Mesendoderm (in vitro differentiated cells): ENCODE measurements at regions not wholly inside any gene's neighbourhood (a gene's known extent, or its start where the extent isn't known, plus 50 kb on each side); places are given as distances from the start of the nearest gene placed in this dataset.

Experiments
- DNase-seq: peaks from one replicate; pipeline ENCODE4 v3.0.0; 2013
- H2AK5ac ChIP-seq: 2 replicates; pipeline ENCODE4 v1.6.1; 2013; ENCODE audit warnings: low read length, inconsistent platforms
- H2BK120ac ChIP-seq: 2 replicates; pipeline ENCODE4 v1.6.1; 2013; ENCODE audit warnings: low read depth, mild to moderate bottlenecking, low read length, moderate library complexity, mixed read lengths
- H2BK15ac ChIP-seq: replicated peaks from 2 replicates; pipeline ENCODE4 v1.6.1; 2013; ENCODE audit warnings: low read depth, mild to moderate bottlenecking, moderate library complexity
- H2BK5ac ChIP-seq: 2 replicates; pipeline ENCODE4 v1.6.1; 2013; ENCODE audit warnings: low read length, inconsistent platforms
- H3K18ac ChIP-seq: 2 replicates; pipeline ENCODE4 v1.6.1; 2013; ENCODE audit warnings: mild to moderate bottlenecking, low read length, mixed read lengths
- H3K23ac ChIP-seq: one replicate; pipeline ENCODE4 v1.6.1; 2013; ENCODE audit warnings: low read length
- H3K27ac ChIP-seq: 2 replicates; pipeline ENCODE4 v1.5.1; 2013; ENCODE audit warnings: low read depth, mild to moderate bottlenecking, inconsistent platforms, low read length, moderate library complexity
- H3K27me3 ChIP-seq: 2 replicates; pipeline ENCODE4 v1.6.1; 2013; ENCODE audit warnings: low read length, control low read depth, mild to moderate bottlenecking, inconsistent platforms; ENCODE audit not compliant: insufficient read depth, poor library complexity
- H3K36me3 ChIP-seq: 2 replicates; pipeline ENCODE4 v1.6.1; 2013; ENCODE audit warnings: low read length, inconsistent platforms; ENCODE audit not compliant: control insufficient read depth, insufficient read depth
- H3K4ac ChIP-seq: one replicate; pipeline ENCODE4 v1.6.1; 2013; ENCODE audit warnings: low read depth, mild to moderate bottlenecking, low read length, moderate library complexity
- H3K4me1 ChIP-seq: 2 replicates; pipeline ENCODE4 v1.6.1; 2013; ENCODE audit warnings: low read depth, low read length, inconsistent platforms; ENCODE audit not compliant: control insufficient read depth
- H3K4me2 ChIP-seq: 2 replicates; pipeline ENCODE4 v1.6.1; 2013; ENCODE audit warnings: low read length
- H3K4me3 ChIP-seq: 2 replicates; pipeline ENCODE4 v1.5.1; 2013; ENCODE audit warnings: mild to moderate bottlenecking, low read length
- H3K56ac ChIP-seq: one replicate; pipeline ENCODE4 v1.6.1; 2013; ENCODE audit warnings: low read length
- H3K79me1 ChIP-seq: 2 replicates; pipeline ENCODE4 v1.6.1; 2013; ENCODE audit warnings: low read length, inconsistent platforms
- H3K79me2 ChIP-seq: 2 replicates; pipeline ENCODE4 v1.6.1; 2013; ENCODE audit warnings: mild to moderate bottlenecking, low read length; ENCODE audit not compliant: control insufficient read depth, insufficient read depth
- H3K9ac ChIP-seq: 2 replicates; pipeline ENCODE4 v1.6.1; 2013; ENCODE audit warnings: low read length, inconsistent platforms
- H4K5ac ChIP-seq: one replicate; pipeline ENCODE4 v1.6.1; 2013; ENCODE audit warnings: low read length
- H4K8ac ChIP-seq: one replicate; pipeline ENCODE4 v1.6.1; 2013; ENCODE audit warnings: low read depth, mild to moderate bottlenecking, control low read depth, low read length, moderate library complexity
- WGBS: extraction: QIAGEN DNeasy Blood & Tissue Kit; methylation state at CpG from one replicate; pipeline ENCODE4 v1.1.7; 2013; ENCODE audit warnings: low lambda C conversion rate, missing lambda C conversion rate; ENCODE audit not compliant: insufficient coverage; ENCODE audit errors: extremely low coverage; 5-methylcytosine and 5-hydroxymethylcytosine counted together

GRCh38 chr1:98268316-98268715 is 347.5 kb upstream of the DPYD start:
- no peak overlapping the region for H2BK15ac ChIP-seq
- no peak overlapping the region for H3K9ac ChIP-seq
- no peaks in the 10 kb centered on the region for H3K4me1 ChIP-seq
- H3K4me2 ChIP-seq: no peak overlapping the region
- DNase-seq: no peak
- H3K23ac ChIP-seq: no peak overlapping the region
- peaks cover 1% of the 10 kb centered on the region for H3K27me3 ChIP-seq
- no peak overlapping the region for H3K18ac ChIP-seq
- H3K36me3 ChIP-seq: no peaks in the 10 kb centered on the region
- H4K8ac ChIP-seq: no peak overlapping the region
- no peaks in the 10 kb centered on the region for H3K79me1 ChIP-seq
- no peak overlapping the region for H3K4me3 ChIP-seq
- H2BK5ac ChIP-seq: no peak overlapping the region
- no CpG with 5 or more reads among the region's 3 CpGs for WGBS
- no peak overlapping the region for H2BK120ac ChIP-seq
- no peaks in the 10 kb centered on the region for H3K79me2 ChIP-seq
- H3K27ac ChIP-seq: no peak overlapping the region
- no peak overlapping the region for H2AK5ac ChIP-seq
- H4K5ac ChIP-seq: no peak overlapping the region
- no peak overlapping the region for H3K4ac ChIP-seq
- no peak overlapping the region for H3K56ac ChIP-seq

- no peak for DNase-seq
- Histone ChIP-seq H4K5ac (no peak overlapping the region), H4K8ac (no peak overlapping the region), H3K4ac (no peak overlapping the region), H3K4me2 (no peak overlapping the region), H3K27me3 (peaks cover 1% of the 10 kb centered on the region), H3K79me1 (no peaks in the 10 kb centered on the region), H3K27ac (no peak overlapping the region), H3K9ac (no peak overlapping the region), H3K4me1 (no peaks in the 10 kb centered on the region), H2AK5ac (no peak overlapping the region), H3K56ac (no peak overlapping the region), H2BK5ac (no peak overlapping the region), H3K79me2 (no peaks in the 10 kb centered on the region), H3K4me3 (no peak overlapping the region), H2BK120ac (no peak overlapping the region), H3K23ac (no peak overlapping the region), H3K36me3 (no peaks in the 10 kb centered on the region), H3K18ac (no peak overlapping the region), H2BK15ac (no peak overlapping the region)
- WGBS: no CpG with 5 or more reads among the region's 3 CpGs
These were observed 346.6 kb upstream of the DPYD start for GRCh38 chr1:98267423-98267822.

GRCh38 chr1:98264727-98265126 is 343.9 kb upstream of the DPYD start:
- no peak overlapping the region for H3K18ac ChIP-seq
- H2AK5ac ChIP-seq: no peak overlapping the region
- peaks cover 1% of the 10 kb centered on the region for H3K27me3 ChIP-seq
- no peak overlapping the region for H4K5ac ChIP-seq
- H2BK15ac ChIP-seq: no peak overlapping the region
- no peak for DNase-seq
- no peaks in the 10 kb centered on the region for H3K79me2 ChIP-seq
- no peak overlapping the region for H3K56ac ChIP-seq
- H4K8ac ChIP-seq: no peak overlapping the region
- no peaks in the 10 kb centered on the region for H3K4me1 ChIP-seq
- no peak overlapping the region for H3K27ac ChIP-seq
- WGBS: no CpG with 5 or more reads among the region's 5 CpGs
- H2BK120ac ChIP-seq: no peak overlapping the region
- H3K36me3 ChIP-seq: no peaks in the 10 kb centered on the region
- no peak overlapping the region for H3K4me2 ChIP-seq
- no peak overlapping the region for H2BK5ac ChIP-seq
- no peaks in the 10 kb centered on the region for H3K79me1 ChIP-seq
- no peak overlapping the region for H3K4ac ChIP-seq
- no peak overlapping the region for H3K23ac ChIP-seq
- no peak overlapping the region for H3K9ac ChIP-seq
- H3K4me3 ChIP-seq: no peak overlapping the region

GRCh38 chr1:98260839-98261238 is 340.0 kb upstream of the DPYD start:
- H3K79me1 ChIP-seq: no peaks in the 10 kb centered on the region
- H3K18ac ChIP-seq: no peak overlapping the region
- H3K27ac ChIP-seq: no peak overlapping the region
- no peak overlapping the region for H3K56ac ChIP-seq
- no CpG with 5 or more reads among the region's 6 CpGs for WGBS
- no peak overlapping the region for H2AK5ac ChIP-seq
- no peak overlapping the region for H4K5ac ChIP-seq
- no peaks in the 10 kb centered on the region for H3K4me1 ChIP-seq
- no peak overlapping the region for H3K4me2 ChIP-seq
- H3K23ac ChIP-seq: no peak overlapping the region
- no peak overlapping the region for H3K9ac ChIP-seq
- H3K4ac ChIP-seq: no peak overlapping the region
- peak; percentile 45 for DNase-seq
- H3K79me2 ChIP-seq: no peaks in the 10 kb centered on the region
- no peaks in the 10 kb centered on the region for H3K36me3 ChIP-seq
- no peak overlapping the region for H2BK5ac ChIP-seq
- H2BK15ac ChIP-seq: no peak overlapping the region
- H2BK120ac ChIP-seq: no peak overlapping the region
- H3K27me3 ChIP-seq: peaks cover 1% of the 10 kb centered on the region
- H3K4me3 ChIP-seq: no peak overlapping the region
- H4K8ac ChIP-seq: no peak overlapping the region

- H3K9ac ChIP-seq: no peak overlapping the region
- no peak overlapping the region for H2BK15ac ChIP-seq
- no peak overlapping the region for H4K8ac ChIP-seq
- peaks cover 1% of the 10 kb centered on the region for H3K27me3 ChIP-seq
- no peak overlapping the region for H3K27ac ChIP-seq
- no peak overlapping the region for H2AK5ac ChIP-seq
- H2BK120ac ChIP-seq: no peak overlapping the region
- no peak overlapping the region for H3K4ac ChIP-seq
- H3K4me3 ChIP-seq: no peak overlapping the region
- no peak overlapping the region for H3K56ac ChIP-seq
- H3K23ac ChIP-seq: no peak overlapping the region
- H3K36me3 ChIP-seq: no peaks in the 10 kb centered on the region
- no peaks in the 10 kb centered on the region for H3K79me2 ChIP-seq
- H3K4me1 ChIP-seq: no peaks in the 10 kb centered on the region
- H3K4me2 ChIP-seq: no peak overlapping the region
- H3K79me1 ChIP-seq: no peaks in the 10 kb centered on the region
- H4K5ac ChIP-seq: no peak overlapping the region
- DNase-seq: no peak
- H2BK5ac ChIP-seq: no peak overlapping the region
- no peak overlapping the region for H3K18ac ChIP-seq
- whole genome bisulfite sequencing: no CpG with 5 or more reads among the region's 1 CpG
These were observed 339.6 kb upstream of the DPYD start for GRCh38 chr1:98260412-98260811.

GRCh38 chr1:98256700-98257099 is 335.9 kb upstream of the DPYD start:
- no CpG with 5 or more reads among the region's 2 CpGs for WGBS
- no peaks in the 10 kb centered on the region for H3K79me2 ChIP-seq

More at GRCh38 chr1:98256700-98257099, 335.9 kb upstream of the DPYD start:
- DNase-seq: peak; percentile 19
- Histone ChIP-seq H3K18ac (no peak overlapping the region), H3K9ac (no peak overlapping the region), H4K5ac (no peak overlapping the region), H3K4me3 (no peak overlapping the region), H3K27me3 (no peaks in the 10 kb centered on the region), H3K56ac (no peak overlapping the region), H3K36me3 (no peaks in the 10 kb centered on the region), H2AK5ac (no peak overlapping the region), H3K23ac (no peak overlapping the region), H2BK5ac (no peak overlapping the region), H3K4ac (no peak overlapping the region), H4K8ac (no peak overlapping the region), H2BK15ac (no peak overlapping the region), H3K4me1 (no peaks in the 10 kb centered on the region), H3K27ac (no peak overlapping the region), H3K79me1 (no peaks in the 10 kb centered on the region), H2BK120ac (no peak overlapping the region), H3K4me2 (no peak overlapping the region)
